ENCODE measurements at regions not wholly inside any gene's neighbourhood (a gene's known extent, or its start where the extent isn't known, plus 50 kb on each side); places are given as distances from the start of the nearest gene placed in this dataset.
A peak's percentile ranks its signal among the peaks of the same experiment; 100 is the strongest.

- POLR2A ChIA-PET: no interaction called here
- H3K4me3 Mint-ChIP-seq: no peak overlapping the region
- CTCF ChIA-PET: no interaction called here
These were observed 320.0 kb downstream of the LRATD1 start for GRCh38 chr2:14952400-14952963.

GRCh38 chr2:14960686-14961324 is 328.3 kb downstream of the LRATD1 start:
- H3K9me3 Mint-ChIP-seq (ENCODE audit: low read depth): peaks cover 4% of the 10 kb centered on the region
- peaks cover 16% of the 10 kb centered on the region for H3K27me3 Mint-ChIP-seq
- no peak for DNase-seq
- H3K4me3 Mint-ChIP-seq: no peak overlapping the region
- POLR2A ChIA-PET: no interaction called here
- ATAC-seq: no peak
- H3K4me1 Mint-ChIP-seq: no peaks in the 10 kb centered on the region
- intact Hi-C loops (cut with DNase I, micrococcal nuclease): no loop called here
- H3K27ac Mint-ChIP-seq: no peak overlapping the region
- CTCF ChIA-PET: no interaction called here
- H3K36me3 Mint-ChIP-seq (ENCODE audit: low read depth): no peaks in the 10 kb centered on the region

More at GRCh38 chr2:14952400-14952963, 320.0 kb downstream of the LRATD1 start:
- Mint-ChIP-seq H3K27ac (no peak overlapping the region), H3K9me3 (ENCODE audit: low read depth) (peaks cover 7% of the 10 kb centered on the region), H3K4me1 (no peaks in the 10 kb centered on the region), H3K27me3 (peaks cover 10% of the 10 kb centered on the region), H3K36me3 (ENCODE audit: low read depth) (no peaks in the 10 kb centered on the region)
- DNase-seq (no peak), ATAC-seq (no peak)
- intact Hi-C loops (cut with DNase I, micrococcal nuclease): no loop called here

- Mint-ChIP-seq H3K27me3 (peaks cover 8% of the 10 kb centered on the region), H3K36me3 (ENCODE audit: low read depth) (no peaks in the 10 kb centered on the region), H3K9me3 (ENCODE audit: low read depth) (no peaks in the 10 kb centered on the region), H3K4me1 (no peaks in the 10 kb centered on the region), H3K4me3 (no peak overlapping the region), H3K27ac (no peak overlapping the region)
- CTCF ChIA-PET: no interaction called here
- intact Hi-C loops (cut with DNase I, micrococcal nuclease): no loop called here
- POLR2A ChIA-PET: no interaction called here
- no peak for DNase-seq
- no peak for ATAC-seq
These were observed 335.2 kb downstream of the LRATD1 start for GRCh38 chr2:14967729-14968128.

- CTCF ChIA-PET: interaction anchor here (1.0 kb wide), 1 partner anchor 20 kb away, joined by 3 read pairs; no protein-coding TSS in a partner anchor
- DNase-seq: no peak
- H3K4me3 Mint-ChIP-seq: no peak overlapping the region
- peak; percentile 73 for ATAC-seq
- H3K27ac Mint-ChIP-seq: no peak overlapping the region
- intact Hi-C loops (cut with DNase I, micrococcal nuclease): no loop called here
- peaks cover 5% of the 10 kb centered on the region for H3K4me1 Mint-ChIP-seq
- POLR2A ChIA-PET: no interaction called here
- no peaks in the 10 kb centered on the region for H3K9me3 Mint-ChIP-seq (ENCODE audit: low read depth)
- peaks cover 10% of the 10 kb centered on the region for H3K27me3 Mint-ChIP-seq
- H3K36me3 Mint-ChIP-seq (ENCODE audit: low read depth): no peaks in the 10 kb centered on the region
These were observed 342.9 kb downstream of the LRATD1 start for GRCh38 chr2:14975381-14975780.

- Mint-ChIP-seq H3K27me3 (peaks cover 15% of the 10 kb centered on the region), H3K4me1 (peaks cover 5% of the 10 kb centered on the region), H3K27ac (no peak overlapping the region), H3K4me3 (no peak overlapping the region), H3K36me3 (ENCODE audit: low read depth) (no peaks in the 10 kb centered on the region), H3K9me3 (ENCODE audit: low read depth) (no peaks in the 10 kb centered on the region)
- intact Hi-C loops (cut with DNase I, micrococcal nuclease): no loop called here
- ATAC-seq (no peak), DNase-seq (no peak)
- ChIA-PET POLR2A (no interaction called here), CTCF (no interaction called here)
These were observed 344.5 kb downstream of the LRATD1 start for GRCh38 chr2:14977021-14977420.

- peaks cover 5% of the 10 kb centered on the region for H3K4me1 Mint-ChIP-seq
- ATAC-seq (peak; percentile 51), DNase-seq (no peak)
- no peak overlapping the region for H3K4me3 Mint-ChIP-seq
- ChIA-PET POLR2A (no interaction called here), CTCF (interaction anchor here (0.5 to 0.7 kb wide), 3 partner anchors 77 to 210 kb away, joined by 3 read pairs; no protein-coding TSS in a partner anchor)
- H3K9me3 Mint-ChIP-seq (ENCODE audit: low read depth): no peaks in the 10 kb centered on the region
- H3K27ac Mint-ChIP-seq: no peak overlapping the region
- intact Hi-C loops (cut with DNase I, micrococcal nuclease): no loop called here
- no peaks in the 10 kb centered on the region for H3K36me3 Mint-ChIP-seq (ENCODE audit: low read depth)
- H3K27me3 Mint-ChIP-seq: peaks cover 22% of the 10 kb centered on the region
These were observed 346.3 kb downstream of the LRATD1 start for GRCh38 chr2:14978845-14979244.

GRCh38 chr2:14982790-14983189 is 350.3 kb downstream of the LRATD1 start:
- CTCF ChIA-PET: no interaction called here
- no peak for ATAC-seq
- peaks cover 5% of the 10 kb centered on the region for H3K4me1 Mint-ChIP-seq

GRCh38 chr2:14988600-14988999 is 356.1 kb downstream of the LRATD1 start:
- no peak overlapping the region for H3K4me3 Mint-ChIP-seq
- H3K4me1 Mint-ChIP-seq: no peaks in the 10 kb centered on the region
- ChIA-PET CTCF (no interaction called here), POLR2A (no interaction called here)
- H3K36me3 Mint-ChIP-seq (ENCODE audit: low read depth): no peaks in the 10 kb centered on the region
- no peaks in the 10 kb centered on the region for H3K9me3 Mint-ChIP-seq (ENCODE audit: low read depth)
- intact Hi-C loops (cut with DNase I, micrococcal nuclease): no loop called here
- no peak overlapping the region for H3K27ac Mint-ChIP-seq
- peaks cover 14% of the 10 kb centered on the region for H3K27me3 Mint-ChIP-seq
- ATAC-seq: no peak
- DNase-seq: no peak

More at GRCh38 chr2:14982790-14983189, 350.3 kb downstream of the LRATD1 start:
- Mint-ChIP-seq H3K36me3 (ENCODE audit: low read depth) (no peaks in the 10 kb centered on the region), H3K27me3 (peaks cover 31% of the 10 kb centered on the region), H3K9me3 (ENCODE audit: low read depth) (no peaks in the 10 kb centered on the region), H3K4me3 (no peak overlapping the region), H3K27ac (no peak overlapping the region)
- POLR2A ChIA-PET: no interaction called here
- no peak for DNase-seq
- intact Hi-C loops (cut with DNase I, micrococcal nuclease): no loop called here

- ATAC-seq: no peak
- intact Hi-C loops (cut with DNase I, micrococcal nuclease): no loop called here
- ChIA-PET CTCF (no interaction called here), POLR2A (no interaction called here)
- Mint-ChIP-seq H3K36me3 (ENCODE audit: low read depth) (no peaks in the 10 kb centered on the region), H3K27me3 (peaks cover 8% of the 10 kb centered on the region), H3K9me3 (ENCODE audit: low read depth) (no peaks in the 10 kb centered on the region), H3K27ac (no peak overlapping the region), H3K4me1 (no peaks in the 10 kb centered on the region), H3K4me3 (no peak overlapping the region)
- DNase-seq: no peak
These were observed 359.2 kb downstream of the LRATD1 start for GRCh38 chr2:14991723-14992122.

GRCh38 chr2:14994721-14995120 is 362.2 kb downstream of the LRATD1 start:
- H3K27me3 Mint-ChIP-seq: peaks cover 8% of the 10 kb centered on the region
- CTCF ChIA-PET: interaction anchor here (0.8 to 1.7 kb wide), 2 partner anchors 19 to 166 kb away, joined by 3 to 4 read pairs; no protein-coding TSS in a partner anchor
- H3K36me3 Mint-ChIP-seq (ENCODE audit: low read depth): no peaks in the 10 kb centered on the region
- intact Hi-C loops (cut with DNase I, micrococcal nuclease): no loop called here
- ATAC-seq (no peak), DNase-seq (no peak)
- H3K27ac Mint-ChIP-seq: no peak overlapping the region
- H3K4me1 Mint-ChIP-seq: no peaks in the 10 kb centered on the region
- H3K4me3 Mint-ChIP-seq: no peak overlapping the region
- POLR2A ChIA-PET: no interaction called here
- no peaks in the 10 kb centered on the region for H3K9me3 Mint-ChIP-seq (ENCODE audit: low read depth)

GRCh38 chr2:14996351-14997014 is 364.0 kb downstream of the LRATD1 start:
- CTCF ChIA-PET: interaction anchor here (1.7 kb wide), 1 partner anchor 21 kb away, joined by 3 read pairs; no protein-coding TSS in a partner anchor
- H3K27me3 Mint-ChIP-seq: peaks cover 8% of the 10 kb centered on the region
- POLR2A ChIA-PET: no interaction called here
- ATAC-seq: no peak
- no peaks in the 10 kb centered on the region for H3K9me3 Mint-ChIP-seq (ENCODE audit: low read depth)
- no peak overlapping the region for H3K27ac Mint-ChIP-seq
- H3K4me1 Mint-ChIP-seq: no peaks in the 10 kb centered on the region
- no peaks in the 10 kb centered on the region for H3K36me3 Mint-ChIP-seq (ENCODE audit: low read depth)
- no peak overlapping the region for H3K4me3 Mint-ChIP-seq
- no peak for DNase-seq
- intact Hi-C loops (cut with DNase I, micrococcal nuclease): no loop called here

GRCh38 chr2:14998546-14998945 is 366.0 kb downstream of the LRATD1 start:
- Mint-ChIP-seq H3K4me1 (no peaks in the 10 kb centered on the region), H3K36me3 (ENCODE audit: low read depth) (no peaks in the 10 kb centered on the region)
- DNase-seq: no peak

More at GRCh38 chr2:14998546-14998945, 366.0 kb downstream of the LRATD1 start:
- Mint-ChIP-seq H3K27ac (no peak overlapping the region), H3K4me3 (no peak overlapping the region), H3K27me3 (peaks cover 11% of the 10 kb centered on the region), H3K9me3 (ENCODE audit: low read depth) (no peaks in the 10 kb centered on the region)
- ATAC-seq: no peak
- intact Hi-C loops (cut with DNase I, micrococcal nuclease): no loop called here
- ChIA-PET POLR2A (no interaction called here), CTCF (no interaction called here)

Data from activated CD4-positive, alpha-beta T cell treated with anti-CD3 and anti-CD28 coated beads for 36 hours (primary cell).